Left lung (tissue), 4 donors: ENCODE measurements at regions not wholly inside any gene's neighbourhood (a gene's known extent, or its start where the extent isn't known, plus 50 kb on each side); places are given as distances from the start of the nearest gene placed in this dataset.

Experiments
- ATAC-seq: fragments of 200-7000 bp; cut with Tn5 transposase; one replicate; pipeline ENCODE4 v1.9.1; 2020; ENCODE audit warnings: moderate library complexity
- DNase-seq, 4 donors: peaks; one replicate each; pipeline ENCODE4 v3.0.0-alpha.2; 2013 to 2020
- H3K27ac ChIP-seq, 2 donors: fragments of 200-600 bp; sonication (generic) in 1 of 2; one replicate each; pipeline versions ENCODE4 v1.5.0 to v1.8.0; 2020 to 2021
- H3K27me3 ChIP-seq, 2 donors: fragments of 200-600 bp; sonication (generic) in 1 of 2; one replicate each; pipeline versions ENCODE4 v1.5.0 to v1.8.0; 2020 to 2021
- H3K36me3 ChIP-seq, 2 donors: fragments of 200-600 bp; sonication (generic) in 1 of 2; one replicate each; pipeline versions ENCODE4 v1.5.0 to v1.8.0; 2020 to 2021
- H3K4me1 ChIP-seq, 2 donors: fragments of 200-600 bp; one replicate each; pipeline ENCODE4 v1.8.0; 2021
- H3K4me3 ChIP-seq, 2 donors: fragments of 200-600 bp; sonication (generic) in 1 of 2; one replicate each; pipeline versions ENCODE4 v1.5.0 to v1.8.0; 2020 to 2021; ENCODE audit warnings: mild to moderate bottlenecking in 1 of 2
- H3K9me3 ChIP-seq, 2 donors: fragments of 200-600 bp; sonication (generic) in 1 of 2; one replicate each; pipeline versions ENCODE4 v1.5.0 to v1.8.0; 2020 to 2021
- intact Hi-C, 2 donors: fragments of 100-400 bp; cut with DNase I; formaldehyde crosslinking; loops; one replicate each; pipeline versions ENCODE4 v1.11.2 to v1.14.2; 2022
- TF ChIP-seq, protein P1 (sequence below), 2 donors: fragments of 200-600 bp; sonication (generic) in 1 of 2; IDR thresholded peaks; one replicate each; pipeline versions ENCODE4 v1.5.0 to v1.8.0; 2021; ENCODE audit warnings: antibody characterized with exemption in 2 of 2
- donor health status: DM: no; HTN: yes; CAD: no.
- donor health status: DM: no; HTN: no; CAD: no.

DNA sequence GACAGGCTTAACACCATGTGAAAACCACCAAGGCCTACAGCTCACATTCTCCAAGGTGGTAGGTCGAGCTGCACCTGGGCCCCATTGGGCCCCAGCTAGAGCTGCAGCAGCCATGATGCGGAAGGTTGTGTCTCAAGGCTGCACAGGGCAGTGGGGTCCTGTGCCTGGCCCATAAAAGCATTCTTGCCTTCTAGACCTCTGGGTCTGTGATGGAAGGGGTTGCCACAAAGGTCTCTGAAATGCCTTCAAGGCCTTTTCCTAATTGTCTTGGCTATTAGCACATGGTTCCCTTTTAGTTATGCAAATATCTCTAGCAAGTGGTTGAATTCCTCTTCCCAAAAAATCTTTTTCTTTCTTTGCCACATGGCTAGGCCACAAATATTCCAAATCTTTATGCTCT lies 52.5 kb upstream of the C11orf58 start:
- intact Hi-C loops, result no loop called here
- H3K4me1 ChIP-seq, result no peaks in the 10 kb centered on the region
- TF ChIP-seq, protein P1, sequence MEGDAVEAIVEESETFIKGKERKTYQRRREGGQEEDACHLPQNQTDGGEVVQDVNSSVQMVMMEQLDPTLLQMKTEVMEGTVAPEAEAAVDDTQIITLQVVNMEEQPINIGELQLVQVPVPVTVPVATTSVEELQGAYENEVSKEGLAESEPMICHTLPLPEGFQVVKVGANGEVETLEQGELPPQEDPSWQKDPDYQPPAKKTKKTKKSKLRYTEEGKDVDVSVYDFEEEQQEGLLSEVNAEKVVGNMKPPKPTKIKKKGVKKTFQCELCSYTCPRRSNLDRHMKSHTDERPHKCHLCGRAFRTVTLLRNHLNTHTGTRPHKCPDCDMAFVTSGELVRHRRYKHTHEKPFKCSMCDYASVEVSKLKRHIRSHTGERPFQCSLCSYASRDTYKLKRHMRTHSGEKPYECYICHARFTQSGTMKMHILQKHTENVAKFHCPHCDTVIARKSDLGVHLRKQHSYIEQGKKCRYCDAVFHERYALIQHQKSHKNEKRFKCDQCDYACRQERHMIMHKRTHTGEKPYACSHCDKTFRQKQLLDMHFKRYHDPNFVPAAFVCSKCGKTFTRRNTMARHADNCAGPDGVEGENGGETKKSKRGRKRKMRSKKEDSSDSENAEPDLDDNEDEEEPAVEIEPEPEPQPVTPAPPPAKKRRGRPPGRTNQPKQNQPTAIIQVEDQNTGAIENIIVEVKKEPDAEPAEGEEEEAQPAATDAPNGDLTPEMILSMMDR (IDR thresholded peaks at IDR 0.05), result no peak
- peaks cover 0 to 7% of the 10 kb centered on the region in 2 donors for H3K9me3 ChIP-seq
- H3K36me3 ChIP-seq, result no peaks in the 10 kb centered on the region
- ATAC-seq, result no peak
- no peak for DNase-seq
- no peak overlapping the region for H3K4me3 ChIP-seq
- H3K27me3 ChIP-seq, result no peaks in the 10 kb centered on the region
- no peak overlapping the region for H3K27ac ChIP-seq

DNA sequence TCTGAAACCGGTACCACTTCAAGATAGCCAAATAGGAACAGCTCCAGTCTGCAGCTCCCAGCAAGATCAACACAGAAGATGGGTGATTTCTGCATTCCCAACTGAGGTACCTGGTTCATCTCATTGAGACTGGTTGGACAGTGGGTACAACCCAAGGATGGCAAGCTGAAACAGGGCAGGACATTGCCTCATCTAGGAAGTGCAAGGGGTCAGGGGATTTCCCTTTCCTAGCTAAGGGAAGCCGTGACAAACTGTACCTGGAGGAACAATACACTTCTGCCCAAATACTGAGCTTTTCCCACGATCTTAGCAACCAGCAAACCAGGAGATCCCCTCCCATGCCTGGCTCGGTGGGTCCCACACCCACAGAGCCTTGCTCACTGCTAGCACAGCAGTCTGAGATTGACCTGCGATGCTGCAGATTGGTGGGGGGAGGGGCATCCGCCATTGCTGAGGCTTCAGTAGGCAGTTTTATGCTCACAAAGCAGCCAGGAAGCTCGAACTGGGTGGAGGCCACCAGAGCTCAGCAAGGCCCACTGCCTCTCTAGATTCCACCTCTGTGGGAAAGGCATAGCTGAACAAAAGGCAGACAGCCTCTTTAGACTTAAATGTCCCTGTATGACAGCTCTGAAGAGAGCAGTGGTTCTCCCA lies 59.9 kb upstream of the C11orf58 start:
- ATAC-seq (no peak), DNase-seq (no peak)
- no peaks in the 10 kb centered on the region for H3K4me1 ChIP-seq
- intact Hi-C loops, result no loop called here
- no peaks in the 10 kb centered on the region for H3K27me3 ChIP-seq
- H3K36me3 ChIP-seq, result no peaks in the 10 kb centered on the region
- H3K9me3 ChIP-seq, result peaks cover 0 to 5% of the 10 kb centered on the region in 2 donors
- H3K27ac ChIP-seq, result no peak overlapping the region
- TF ChIP-seq, protein P1 (IDR thresholded peaks at IDR 0.05), result no peak
- H3K4me3 ChIP-seq, result no peak overlapping the region

DNA sequence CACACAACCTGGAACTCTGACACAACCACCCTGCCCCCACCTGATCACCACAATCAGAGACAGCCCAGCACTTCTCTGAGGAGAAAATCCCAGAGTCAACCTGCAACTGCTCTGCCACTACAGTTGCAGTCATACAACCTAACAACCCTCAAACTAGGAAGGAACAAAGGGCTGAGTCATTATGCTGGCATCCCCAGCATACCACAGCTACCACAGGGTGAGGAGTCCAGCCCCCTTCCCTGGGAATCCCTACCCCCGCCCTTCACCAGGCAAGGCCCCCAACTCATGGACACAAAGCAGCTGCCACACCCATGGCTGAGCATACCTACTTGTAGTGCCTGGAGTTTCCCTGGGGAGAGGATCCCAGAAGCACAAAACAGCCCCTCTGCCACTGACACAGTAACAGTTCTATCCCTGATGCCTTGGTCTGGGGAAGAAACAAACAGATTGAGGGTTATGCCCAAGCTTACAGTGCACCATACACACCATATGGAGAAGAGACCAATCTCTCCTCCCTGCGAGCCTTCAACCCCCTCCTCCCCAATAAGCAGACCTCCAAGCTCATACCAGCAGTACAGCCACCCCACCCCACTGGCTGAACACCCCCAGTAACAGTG lies 68.5 kb upstream of the C11orf58 start:
- no peak overlapping the region for H3K4me3 ChIP-seq
- TF ChIP-seq, protein P1 (IDR thresholded peaks at IDR 0.05), result no peak
- peaks cover 0 to 17% of the 10 kb centered on the region in 2 donors for H3K9me3 ChIP-seq
- intact Hi-C loops, result no loop called here
- DNase-seq, result no peak
- no peaks in the 10 kb centered on the region for H3K27me3 ChIP-seq
- peak; percentile 41 for ATAC-seq
- no peak overlapping the region for H3K27ac ChIP-seq
- no peaks in the 10 kb centered on the region for H3K4me1 ChIP-seq
- no peaks in the 10 kb centered on the region for H3K36me3 ChIP-seq

GRCh38 chr11:16632295-16633200 lies 105.9 kb upstream of the C11orf58 start:
- H3K4me1 ChIP-seq, result no peaks in the 10 kb centered on the region
- no peaks in the 10 kb centered on the region for H3K27me3 ChIP-seq
- ATAC-seq, result no peak
- peaks cover 0 to 19% of the 10 kb centered on the region in 2 donors for H3K9me3 ChIP-seq
- H3K36me3 ChIP-seq, result no peaks in the 10 kb centered on the region
- DNase-seq, result no peak
- H3K27ac ChIP-seq, result no peak overlapping the region
- TF ChIP-seq, protein P1 (IDR thresholded peaks at IDR 0.05), result no peak
- intact Hi-C loops, result no loop called here
- H3K4me3 ChIP-seq, result no peak overlapping the region

DNA sequence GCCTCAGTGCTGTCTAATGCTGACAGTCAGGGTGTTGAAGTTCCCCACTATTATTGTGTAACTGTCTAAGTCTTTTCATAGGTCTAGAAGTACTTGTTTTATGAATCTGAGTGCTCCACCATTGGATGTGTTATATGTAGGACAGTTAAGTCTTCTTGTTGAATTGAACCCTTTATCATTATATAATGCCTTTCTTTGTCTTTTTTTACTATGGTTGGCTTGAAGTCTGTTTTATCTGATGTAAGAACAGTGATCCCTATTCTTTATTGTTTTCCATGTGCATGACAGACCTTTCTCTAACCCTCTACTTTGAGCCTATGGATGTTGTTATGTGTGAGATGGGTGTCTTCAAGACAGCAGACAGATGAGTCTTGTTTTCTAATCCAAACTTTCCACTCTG lies 107.8 kb upstream of the C11orf58 start:
- Histone ChIP-seq H3K4me3 (no peak overlapping the region), H3K27me3 (peaks cover 0 to under 1% of the 10 kb centered on the region in 2 donors), H3K4me1 (no peaks in the 10 kb centered on the region), H3K36me3 (no peaks in the 10 kb centered on the region), H3K9me3 (peaks cover 0 to 3% of the 10 kb centered on the region in 2 donors), H3K27ac (no peak overlapping the region)
- TF ChIP-seq, protein P1 (IDR thresholded peaks at IDR 0.05), result no peak
- intact Hi-C loops, result no loop called here
- ATAC-seq (no peak), DNase-seq (no peak)
